Inflammatory macrophage treated with lipopolysaccharide for 4 hours (primary cell): ENCODE measurements at regions not wholly inside any gene's neighbourhood (a gene's known extent, or its start where the extent isn't known, plus 50 kb on each side); places are given as distances from the start of the nearest gene placed in this dataset.

Source experiments
- DNase-seq: peaks from one replicate; pipeline ENCODE4 v3.0.0-alpha.2; 2020

- DNase-seq: no peak
These were observed 519.2 kb upstream of the REG3G start for GRCh38 chr2:78506301-78506700.

- no peak for DNase-seq
These were observed 503.6 kb upstream of the REG3G start for GRCh38 chr2:78521938-78522337.

- DNase-seq: no peak
These were observed 492.6 kb upstream of the REG3G start for GRCh38 chr2:78532762-78533379.

- DNase-seq: no peak
These were observed 490.1 kb upstream of the REG3G start for GRCh38 chr2:78535395-78535794.

- DNase-seq: no peak
These were observed 487.2 kb upstream of the REG3G start for GRCh38 chr2:78538322-78538721.

GRCh38 chr2:78540255-78540654 lies 485.2 kb upstream of the REG3G start:
- no peak for DNase-seq

- no peak for DNase-seq
These were observed 484.4 kb upstream of the REG3G start for GRCh38 chr2:78541088-78541450.

- DNase-seq: no peak
These were observed 483.8 kb upstream of the REG3G start for GRCh38 chr2:78541451-78542267.

GRCh38 chr2:78546843-78547242 lies 478.7 kb upstream of the REG3G start:
- no peak for DNase-seq

GRCh38 chr2:78549766-78550165 lies 475.7 kb upstream of the REG3G start:
- DNase-seq: no peak

GRCh38 chr2:78553866-78554647 lies 471.4 kb upstream of the REG3G start:
- no peak for DNase-seq

- DNase-seq: no peak
These were observed 463.6 kb upstream of the REG3G start for GRCh38 chr2:78561876-78562275.

GRCh38 chr2:78564666-78565065 lies 460.8 kb upstream of the REG3G start:
- no peak for DNase-seq

- no peak for DNase-seq
These were observed 456.6 kb upstream of the REG3G start for GRCh38 chr2:78568782-78569373.

GRCh38 chr2:78576409-78576808 lies 449.1 kb upstream of the REG3G start:
- no peak for DNase-seq

- DNase-seq: no peak
These were observed 439.6 kb upstream of the REG3G start for GRCh38 chr2:78585871-78586270.

- DNase-seq: no peak
These were observed 439.2 kb upstream of the REG3G start for GRCh38 chr2:78586316-78586715.

GRCh38 chr2:78589871-78590270 lies 435.6 kb upstream of the REG3G start:
- DNase-seq: no peak

- DNase-seq: no peak
These were observed 433.0 kb upstream of the REG3G start for GRCh38 chr2:78592491-78592890.

- no peak for DNase-seq
These were observed 424.4 kb upstream of the REG3G start for GRCh38 chr2:78601113-78601512.

GRCh38 chr2:78602862-78603261 lies 422.6 kb upstream of the REG3G start:
- no peak for DNase-seq

GRCh38 chr2:78606895-78607294 lies 418.6 kb upstream of the REG3G start:
- no peak for DNase-seq

- DNase-seq: no peak
These were observed 410.8 kb upstream of the REG3G start for GRCh38 chr2:78614726-78615125.

GRCh38 chr2:78615956-78616355 lies 409.5 kb upstream of the REG3G start:
- no peak for DNase-seq
